Esophagus muscularis mucosa (tissue), 4 donors: ENCODE measurements at regions not wholly inside any gene's neighbourhood (a gene's known extent, or its start where the extent isn't known, plus 50 kb on each side); places are given as distances from the start of the nearest gene placed in this dataset.

Experiments
- EP300 ChIP-seq: sonication (generic); formaldehyde crosslinking; IDR thresholded peaks from one replicate; pipeline ENCODE4 v1.6.1; 2017; ENCODE audit warnings: antibody characterized with exemption
- POLR2A ChIP-seq: fragments of 450-650 bp; IDR thresholded peaks from one replicate; pipeline ENCODE4 v1.6.1; 2017; ENCODE audit warnings: antibody characterized with exemption, moderate library complexity, mild to moderate bottlenecking, low read depth
- POLR2AphosphoS5 ChIP-seq, 2 donors: sonication (generic); formaldehyde crosslinking; IDR thresholded peaks; one replicate each; pipeline ENCODE4 v1.6.1; 2017; ENCODE audit warnings: antibody characterized with exemption in 2 of 2
- TF ChIP-seq, protein P1 (sequence below), 3 experiments: fragments of 200-600 bp in 2 of 3; fragments of 450-650 bp in 1 of 3; sonication (generic) in 2 of 3; IDR thresholded peaks; one replicate each; pipeline ENCODE4 v1.5.1; 2017 to 2019; ENCODE audit warnings: antibody characterized with exemption in 3 of 3, mild to moderate bottlenecking in 2 of 3, moderate library complexity in 1 of 3

- TF ChIP-seq POLR2AphosphoS5 (IDR thresholded peaks at IDR 0.05) (no peak), EP300 (no peak), POLR2A (no peak)
- TF ChIP-seq, protein P1, sequence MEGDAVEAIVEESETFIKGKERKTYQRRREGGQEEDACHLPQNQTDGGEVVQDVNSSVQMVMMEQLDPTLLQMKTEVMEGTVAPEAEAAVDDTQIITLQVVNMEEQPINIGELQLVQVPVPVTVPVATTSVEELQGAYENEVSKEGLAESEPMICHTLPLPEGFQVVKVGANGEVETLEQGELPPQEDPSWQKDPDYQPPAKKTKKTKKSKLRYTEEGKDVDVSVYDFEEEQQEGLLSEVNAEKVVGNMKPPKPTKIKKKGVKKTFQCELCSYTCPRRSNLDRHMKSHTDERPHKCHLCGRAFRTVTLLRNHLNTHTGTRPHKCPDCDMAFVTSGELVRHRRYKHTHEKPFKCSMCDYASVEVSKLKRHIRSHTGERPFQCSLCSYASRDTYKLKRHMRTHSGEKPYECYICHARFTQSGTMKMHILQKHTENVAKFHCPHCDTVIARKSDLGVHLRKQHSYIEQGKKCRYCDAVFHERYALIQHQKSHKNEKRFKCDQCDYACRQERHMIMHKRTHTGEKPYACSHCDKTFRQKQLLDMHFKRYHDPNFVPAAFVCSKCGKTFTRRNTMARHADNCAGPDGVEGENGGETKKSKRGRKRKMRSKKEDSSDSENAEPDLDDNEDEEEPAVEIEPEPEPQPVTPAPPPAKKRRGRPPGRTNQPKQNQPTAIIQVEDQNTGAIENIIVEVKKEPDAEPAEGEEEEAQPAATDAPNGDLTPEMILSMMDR (IDR thresholded peaks at IDR 0.05) = no peak
These were observed 276.6 kb upstream of the FAT1 start for GRCh38 chr4:187000281-187000680.
